ENCODE measurements at regions not wholly inside any gene's neighbourhood (a gene's known extent, or its start where the extent isn't known, plus 50 kb on each side); places are given as distances from the start of the nearest gene placed in this dataset.

- no peak overlapping the region for H3K4me3 ChIP-seq
- no peaks in the 10 kb centered on the region for H4K20me1 ChIP-seq (ENCODE audit: insufficient read depth, poor library complexity, severe bottlenecking)
- 66% methylated on average over 7 of the region's 7 CpGs for WGBS (ENCODE audit: low lambda C conversion rate, missing lambda C conversion rate)
- H3K27me3 ChIP-seq, result no peaks in the 10 kb centered on the region
- H3K9me2 ChIP-seq (replicated peaks; ENCODE audit: insufficient read depth), result no peaks in the 10 kb centered on the region
- H3K36me3 ChIP-seq (replicated peaks; ENCODE audit: insufficient read depth, low read depth), result no peaks in the 10 kb centered on the region
- DNase-seq (ENCODE audit: low spot score), result no peak
- H3K79me2 ChIP-seq, result no peaks in the 10 kb centered on the region
- H3K4me2 ChIP-seq, result no peak overlapping the region
- no peaks in the 10 kb centered on the region for H3K9me3 ChIP-seq (ENCODE audit: low read depth)
- no peaks in the 10 kb centered on the region for H3K4me1 ChIP-seq (ENCODE audit: insufficient read depth)
- no peak for TF ChIP-seq CTCF (IDR thresholded peaks at IDR 0.05; ENCODE audit: poor library complexity)
- no peak for TF ChIP-seq EZH2phosphoT487 (IDR thresholded peaks at IDR 0.05; ENCODE audit: low read depth, severe bottlenecking, unreplicated experiment)
- no peak for TF ChIP-seq EZH2 (IDR thresholded peaks at IDR 0.05; ENCODE audit: borderline replicate concordance)
- no peak overlapping the region for H3K27ac ChIP-seq
- no peak overlapping the region for H2AFZ ChIP-seq
Observed at GRCh38 chr16:60217787-60218186, 1483.7 kb upstream of the GOT2 start.

GRCh38 chr16:60214311-60214710 is 1480.2 kb upstream of the GOT2 start:
- H3K36me3 ChIP-seq (replicated peaks; ENCODE audit: insufficient read depth, low read depth), result no peaks in the 10 kb centered on the region
- no peak for DNase-seq (ENCODE audit: low spot score)
- H3K9me2 ChIP-seq (replicated peaks; ENCODE audit: insufficient read depth), result no peaks in the 10 kb centered on the region
- no peaks in the 10 kb centered on the region for H3K4me1 ChIP-seq (ENCODE audit: insufficient read depth)
- TF ChIP-seq CTCF (IDR thresholded peaks at IDR 0.05; ENCODE audit: poor library complexity) (no peak), EZH2 (IDR thresholded peaks at IDR 0.05; ENCODE audit: borderline replicate concordance) (no peak), EZH2phosphoT487 (IDR thresholded peaks at IDR 0.05; ENCODE audit: low read depth, severe bottlenecking, unreplicated experiment) (no peak)
- H4K20me1 ChIP-seq (ENCODE audit: insufficient read depth, poor library complexity, severe bottlenecking), result no peaks in the 10 kb centered on the region
- H3K79me2 ChIP-seq, result no peaks in the 10 kb centered on the region
- H2AFZ ChIP-seq, result no peak overlapping the region
- H3K27me3 ChIP-seq, result no peaks in the 10 kb centered on the region
- H3K27ac ChIP-seq, result no peak overlapping the region
- WGBS (ENCODE audit: low lambda C conversion rate, missing lambda C conversion rate), result 100% methylated on average over 1 of the region's 1 CpG
- H3K9me3 ChIP-seq (ENCODE audit: low read depth), result no peaks in the 10 kb centered on the region
- H3K4me3 ChIP-seq, result no peak overlapping the region
- no peak overlapping the region for H3K4me2 ChIP-seq

- Histone ChIP-seq H3K4me1 (ENCODE audit: insufficient read depth) (no peaks in the 10 kb centered on the region), H3K9me3 (ENCODE audit: low read depth) (no peaks in the 10 kb centered on the region), H2AFZ (no peak overlapping the region), H3K27ac (no peak overlapping the region), H3K36me3 (replicated peaks; ENCODE audit: insufficient read depth, low read depth) (no peaks in the 10 kb centered on the region), H3K4me3 (no peak overlapping the region), H3K4me2 (no peak overlapping the region), H3K9me2 (replicated peaks; ENCODE audit: insufficient read depth) (no peaks in the 10 kb centered on the region), H3K27me3 (no peaks in the 10 kb centered on the region), H3K79me2 (no peaks in the 10 kb centered on the region), H4K20me1 (ENCODE audit: insufficient read depth, poor library complexity, severe bottlenecking) (no peaks in the 10 kb centered on the region)
- 24% methylated on average over 2 of the region's 2 CpGs for WGBS (ENCODE audit: low lambda C conversion rate, missing lambda C conversion rate)
- DNase-seq (ENCODE audit: low spot score), result no peak
- TF ChIP-seq EZH2 (IDR thresholded peaks at IDR 0.05; ENCODE audit: borderline replicate concordance) (no peak), CTCF (IDR thresholded peaks at IDR 0.05; ENCODE audit: poor library complexity) (no peak), EZH2phosphoT487 (IDR thresholded peaks at IDR 0.05; ENCODE audit: low read depth, severe bottlenecking, unreplicated experiment) (no peak)
Observed at GRCh38 chr16:60206516-60206915, 1472.4 kb upstream of the GOT2 start.

- no peak for DNase-seq (ENCODE audit: low spot score)
- WGBS (ENCODE audit: low lambda C conversion rate, missing lambda C conversion rate), result 74% methylated on average over 1 of the region's 1 CpG
- H4K20me1 ChIP-seq (ENCODE audit: insufficient read depth, poor library complexity, severe bottlenecking), result no peaks in the 10 kb centered on the region
Observed at GRCh38 chr16:60204181-60204580, 1470.1 kb upstream of the GOT2 start.

More at GRCh38 chr16:60204181-60204580, 1470.1 kb upstream of the GOT2 start:
- Histone ChIP-seq H2AFZ (no peak overlapping the region), H3K79me2 (no peaks in the 10 kb centered on the region), H3K9me2 (replicated peaks; ENCODE audit: insufficient read depth) (no peaks in the 10 kb centered on the region), H3K36me3 (replicated peaks; ENCODE audit: insufficient read depth, low read depth) (no peaks in the 10 kb centered on the region), H3K27me3 (no peaks in the 10 kb centered on the region), H3K4me3 (no peak overlapping the region), H3K9me3 (ENCODE audit: low read depth) (no peaks in the 10 kb centered on the region), H3K4me1 (ENCODE audit: insufficient read depth) (no peaks in the 10 kb centered on the region), H3K4me2 (no peak overlapping the region), H3K27ac (no peak overlapping the region)
- TF ChIP-seq EZH2phosphoT487 (IDR thresholded peaks at IDR 0.05; ENCODE audit: low read depth, severe bottlenecking, unreplicated experiment), result no peak
- TF ChIP-seq EZH2 (IDR thresholded peaks at IDR 0.05; ENCODE audit: borderline replicate concordance), result no peak
- no peak for TF ChIP-seq CTCF (IDR thresholded peaks at IDR 0.05; ENCODE audit: poor library complexity)

Measured in hepatocyte (in vitro differentiated cells).